Superior temporal gyrus (tissue), 1 donor: ENCODE measurements at regions not wholly inside any gene's neighbourhood (a gene's known extent, or its start where the extent isn't known, plus 50 kb on each side); places are given as distances from the start of the nearest gene placed in this dataset.
"Not testable (repeated sequence)": the region's sequence is repeated elsewhere in the genome, so short reads cannot be mapped to it uniquely, and the experiment has no call there.

Experiments
- DNase-seq: peaks from one replicate; pipeline ENCODE4 v3.0.0-alpha.2; 2016; ENCODE audit errors: extremely low spot score

DNA sequence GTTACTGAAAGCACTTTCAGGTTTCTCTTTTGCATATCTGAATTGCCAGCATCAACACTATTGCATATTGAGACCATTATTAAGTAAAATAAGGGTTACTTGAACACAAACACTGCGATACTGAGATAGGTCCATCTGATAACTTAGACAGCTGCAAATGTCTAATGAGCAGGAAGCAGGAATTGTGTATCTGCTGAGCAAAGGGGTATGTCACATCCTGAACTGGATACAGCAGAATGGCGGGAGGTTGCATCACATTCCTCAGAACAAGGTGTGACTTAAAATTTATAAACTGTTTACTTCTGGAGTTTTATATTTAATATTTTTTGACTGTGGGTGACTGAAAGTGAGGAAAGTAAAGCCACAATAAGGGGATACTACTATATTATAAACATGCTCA, 142.4 kb downstream of the POTEH start:
- DNase-seq = not testable (repeated sequence)

DNA sequence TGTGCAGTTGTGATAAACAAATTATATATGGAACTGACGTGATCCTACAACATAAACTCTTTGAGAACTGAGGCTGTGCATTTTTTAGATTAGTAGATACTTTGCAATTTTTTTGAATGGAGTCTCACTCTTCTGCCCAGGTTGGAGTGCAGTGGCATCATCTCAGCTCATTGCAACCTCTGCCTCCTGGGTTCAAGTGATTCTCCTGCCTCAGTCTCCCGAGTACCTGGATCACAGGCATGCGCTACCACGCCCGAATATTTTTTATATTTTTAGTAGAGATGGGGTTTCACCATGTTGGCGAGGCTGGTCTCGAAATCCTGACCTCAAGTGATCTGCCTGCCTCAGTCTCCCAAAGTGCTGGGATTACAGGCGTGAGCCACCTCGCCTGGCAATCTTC, 145.9 kb downstream of the POTEH start:
- not testable (repeated sequence) for DNase-seq

DNA sequence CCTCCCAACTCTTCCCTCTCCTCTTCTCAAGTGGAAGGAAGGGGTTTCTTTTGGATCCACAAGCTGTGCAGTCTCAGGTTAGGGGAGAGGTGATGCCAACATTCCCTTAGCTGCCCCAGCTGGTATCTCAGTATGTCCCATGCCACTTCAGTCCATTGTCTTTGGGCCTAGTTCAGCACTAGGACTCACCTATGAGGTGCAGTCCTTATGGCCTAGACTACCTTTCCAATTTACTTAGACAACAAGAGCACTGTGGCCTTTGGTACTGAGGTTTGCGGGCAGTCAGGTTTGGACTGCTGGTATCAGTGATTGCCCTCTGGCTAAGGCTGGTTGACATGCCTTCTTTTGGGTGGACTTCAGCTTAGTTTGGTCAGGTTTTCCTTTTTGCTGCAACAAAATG, 159.9 kb downstream of the POTEH start:
- not testable (repeated sequence) for DNase-seq

DNA sequence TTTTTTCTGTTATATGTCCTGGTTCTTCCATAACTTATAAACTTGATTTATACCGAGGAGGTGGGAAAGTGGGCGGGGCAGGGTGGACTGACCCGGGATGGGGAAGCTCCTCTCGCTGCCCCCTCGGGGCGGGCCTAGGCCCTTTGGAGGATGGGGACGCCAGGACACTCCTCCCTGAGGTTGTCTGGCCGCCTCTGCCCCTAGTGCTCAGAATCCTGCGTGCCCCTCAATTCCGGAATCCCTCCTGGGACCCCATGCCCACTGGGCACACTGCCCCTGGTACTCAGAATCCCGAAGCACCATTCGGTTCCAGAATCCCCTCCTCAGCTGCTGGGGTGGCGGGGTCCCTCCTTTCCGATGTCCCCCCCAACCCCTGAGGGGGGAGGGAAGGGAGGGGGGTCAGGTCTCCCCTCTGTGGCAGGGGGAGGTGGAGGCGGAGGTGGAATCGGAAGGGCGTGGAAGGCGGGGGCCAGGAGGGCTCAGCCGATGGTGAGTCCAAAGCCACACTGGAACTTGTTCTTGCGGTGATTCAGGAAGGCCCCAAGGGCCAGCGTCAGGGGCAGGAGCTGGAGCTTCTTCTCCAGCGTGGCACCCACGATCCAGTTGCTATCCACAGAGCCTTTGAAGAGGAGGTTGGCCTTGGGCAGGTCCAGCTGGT, 164.0 kb downstream of the POTEH start:
- not testable (repeated sequence) for DNase-seq

DNA sequence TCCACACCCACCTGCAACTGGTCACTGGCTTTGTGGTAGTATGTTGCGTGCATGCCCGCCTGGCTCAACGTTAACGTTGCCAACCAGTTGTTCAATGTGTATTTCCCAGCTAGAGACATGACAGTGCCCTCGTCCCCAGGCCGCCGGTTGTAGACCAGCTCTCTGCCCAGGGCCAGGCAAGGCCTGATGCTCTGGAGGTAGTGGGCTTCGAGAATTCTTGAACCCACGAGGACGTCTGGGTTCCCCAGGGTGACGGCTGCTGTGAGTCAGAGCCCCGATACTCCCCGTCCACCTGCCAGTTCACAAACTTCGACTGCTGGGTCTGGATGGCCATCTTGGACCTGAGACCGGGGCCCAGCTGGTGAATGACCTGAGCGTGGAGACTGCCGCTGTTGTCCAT, 164.6 kb downstream of the POTEH start:
- not testable (repeated sequence) for DNase-seq

GRCh38 chr22:15854978-15855377, 165.2 kb downstream of the POTEH start:
- DNase-seq = not testable (repeated sequence)

GRCh38 chr22:15880926-15881325, 191.1 kb downstream of the POTEH start:
- not testable (repeated sequence) for DNase-seq

DNA sequence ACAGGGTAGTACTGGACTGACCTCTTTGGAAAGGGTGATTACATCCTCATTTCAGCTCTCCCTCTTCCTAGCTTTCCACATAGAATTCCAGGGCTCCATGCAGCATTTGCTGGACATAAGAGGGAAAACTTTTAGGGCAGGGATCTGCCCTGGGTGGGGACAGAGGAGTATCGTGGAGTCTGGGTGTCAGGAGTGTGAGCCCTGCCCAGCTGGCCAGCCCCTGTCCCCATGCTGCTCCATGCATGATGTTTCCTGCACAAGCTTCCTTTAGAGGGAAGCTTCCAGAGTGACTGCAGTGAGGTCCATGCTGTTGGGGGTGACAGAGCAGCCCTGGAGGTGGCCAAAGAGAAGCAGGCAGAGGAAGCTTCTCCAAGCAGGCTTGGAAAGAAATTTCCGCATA, 214.5 kb downstream of the POTEH start:
- not testable (repeated sequence) for DNase-seq

GRCh38 chr22:15911704-15912103, 221.9 kb downstream of the POTEH start:
- not testable (repeated sequence) for DNase-seq

GRCh38 chr22:15919120-15919519, 229.3 kb downstream of the POTEH start:
- not testable (repeated sequence) for DNase-seq

GRCh38 chr22:15920941-15921340, 231.1 kb downstream of the POTEH start:
- not testable (repeated sequence) for DNase-seq

DNA sequence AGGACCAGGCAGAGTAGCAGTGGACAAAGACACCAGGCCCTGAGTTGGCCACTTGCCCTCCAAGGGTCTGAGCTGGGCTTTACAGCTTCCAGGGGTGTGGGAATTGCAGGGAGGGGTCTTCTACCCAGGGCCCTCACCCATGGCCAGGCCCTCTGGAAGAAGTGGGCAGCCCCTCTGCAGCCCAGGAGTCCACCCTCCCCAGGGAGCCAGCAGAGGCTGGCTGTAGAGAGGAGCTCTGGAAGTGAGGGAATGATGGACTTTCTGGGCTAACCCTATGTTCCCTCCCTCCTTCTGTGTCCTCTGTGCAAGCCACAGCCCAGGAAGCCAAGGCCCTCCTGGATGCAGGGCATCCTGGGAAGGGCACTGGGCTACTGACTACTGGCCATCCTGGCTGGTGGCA, 232.3 kb downstream of the POTEH start:
- not testable (repeated sequence) for DNase-seq

DNA sequence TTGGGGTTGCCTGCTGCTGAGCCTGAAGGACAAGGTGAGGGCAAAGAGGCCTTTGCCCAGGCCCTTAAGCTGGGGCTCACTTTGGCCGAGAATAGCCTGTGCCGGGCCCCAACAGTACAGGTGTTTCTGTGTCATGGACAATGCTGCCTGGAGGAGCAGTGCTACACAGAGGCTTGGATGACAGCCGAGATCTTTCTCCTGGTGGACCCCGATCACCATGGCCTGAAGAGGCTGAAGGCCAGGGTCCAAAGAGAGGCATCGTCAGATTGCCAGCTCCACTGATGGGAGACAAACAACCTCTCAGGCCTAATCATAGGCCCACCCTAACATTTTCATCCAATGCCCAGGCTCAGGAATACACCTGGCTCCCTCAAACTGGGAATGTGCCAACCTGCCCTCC, 232.8 kb downstream of the POTEH start:
- not testable (repeated sequence) for DNase-seq

DNA sequence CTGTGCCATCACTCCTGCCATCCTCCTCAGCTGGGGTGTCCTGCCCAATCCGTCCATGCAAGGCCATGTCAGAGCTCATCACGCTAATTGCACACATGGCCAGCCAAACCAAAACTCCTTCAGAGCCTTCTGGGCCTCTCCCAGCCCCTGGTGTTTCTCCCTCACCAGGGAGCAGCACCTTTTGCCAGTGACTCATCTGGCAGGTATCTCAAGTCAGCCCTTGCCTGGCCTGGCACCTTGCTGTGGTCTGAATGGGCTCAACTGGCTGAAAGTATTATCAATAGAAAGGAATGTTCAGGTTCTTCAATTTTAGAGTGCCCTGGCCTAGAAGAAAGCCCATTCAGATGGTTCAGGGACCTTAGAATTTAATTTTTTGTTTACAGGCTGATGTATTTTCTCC, 235.0 kb downstream of the POTEH start:
- not testable (repeated sequence) for DNase-seq

GRCh38 chr22:15927172-15927571, 237.3 kb downstream of the POTEH start:
- DNase-seq = not testable (repeated sequence)
